Activated CD4-positive, alpha-beta T cell treated with anti-CD3 and anti-CD28 coated beads for 48 hours (primary cell): ENCODE measurements at regions not wholly inside any gene's neighbourhood (a gene's known extent, or its start where the extent isn't known, plus 50 kb on each side); places are given as distances from the start of the nearest gene placed in this dataset.

Source experiments
- DNase-seq: peaks from one replicate; pipeline ENCODE4 v3.0.0-alpha.2; 2020

DNA sequence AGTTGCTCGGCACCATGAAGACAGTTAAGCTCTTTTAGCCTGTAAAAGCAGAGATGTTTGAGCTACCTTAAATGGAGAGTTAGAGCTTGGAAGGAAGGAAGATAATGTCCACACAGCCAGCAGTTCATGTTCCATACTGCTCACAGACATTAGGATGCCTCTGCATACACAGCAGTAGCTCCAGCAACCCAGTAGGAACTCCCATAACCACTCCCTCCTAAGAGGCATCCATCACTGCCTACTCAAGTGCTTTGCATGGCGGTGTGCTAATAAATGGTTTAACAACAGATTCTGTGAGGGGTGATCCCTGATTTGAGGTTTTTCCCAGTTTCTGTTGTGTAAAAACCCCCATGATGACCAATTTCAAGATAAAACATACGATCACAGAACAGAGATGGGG lies 286.4 kb downstream of the HACE1 start:
- DNase-seq: no peak

DNA sequence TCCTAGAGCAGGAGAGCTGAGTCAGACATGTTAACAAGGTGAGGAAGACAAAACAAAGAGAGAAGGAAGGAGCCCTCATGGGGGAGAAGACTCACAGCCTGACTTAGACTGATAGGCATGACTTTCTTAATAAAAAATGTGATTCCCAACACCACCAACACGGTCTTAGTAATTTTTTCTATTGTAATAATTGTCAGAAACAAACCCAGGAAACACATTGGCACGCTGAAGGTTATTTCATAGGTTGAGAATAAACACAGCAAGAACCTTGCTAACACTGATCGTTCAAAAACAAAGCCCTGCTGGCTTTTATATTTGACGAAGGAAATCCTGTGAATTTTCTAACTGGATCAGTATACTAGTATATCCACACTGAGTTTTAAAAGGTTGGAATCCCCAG lies 286.8 kb downstream of the HACE1 start:
- DNase-seq: no peak

DNA sequence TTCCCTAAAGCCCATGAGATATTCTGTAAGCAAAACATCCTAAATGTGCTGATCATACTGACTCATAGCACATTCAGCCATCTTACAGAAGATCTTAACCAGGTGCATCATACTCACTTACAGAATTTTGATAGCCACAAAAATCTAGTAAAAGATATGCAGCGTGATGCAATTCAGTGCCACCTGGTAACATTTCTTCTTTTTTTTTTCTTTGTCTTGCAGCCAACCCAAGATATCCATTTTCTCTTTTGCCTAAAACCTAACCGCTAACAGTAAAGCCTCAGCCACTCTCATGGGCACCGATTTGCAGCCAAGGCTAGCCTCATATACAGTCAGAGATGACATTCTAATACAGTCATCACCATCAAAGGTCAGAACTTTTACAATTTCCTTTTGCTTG lies 293.3 kb downstream of the HACE1 start:
- no peak for DNase-seq

DNA sequence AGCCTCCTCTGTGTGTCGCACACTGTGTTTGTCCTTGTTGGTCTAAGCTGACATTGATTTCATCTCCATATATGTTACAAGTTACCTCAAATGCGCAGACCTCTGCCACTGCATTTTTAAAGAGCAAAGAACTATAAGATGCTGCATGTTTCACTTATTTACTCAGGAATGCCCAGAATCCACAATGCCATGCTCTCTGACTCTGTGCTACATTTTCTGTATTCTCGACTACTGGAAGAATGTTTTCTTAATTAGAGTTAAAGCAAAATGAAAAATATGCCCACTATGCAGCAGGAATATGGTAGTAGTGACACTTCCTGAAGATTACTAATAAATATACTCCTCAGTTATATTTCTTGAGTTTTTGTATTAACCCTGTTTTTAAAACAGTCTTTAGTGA lies 296.4 kb downstream of the HACE1 start:
- no peak for DNase-seq

GRCh38 chr6:104559435-104560202 lies 300.1 kb downstream of the HACE1 start:
- no peak for DNase-seq

- no peak for DNase-seq
These were observed 301.0 kb downstream of the HACE1 start for GRCh38 chr6:104558746-104559145.

- DNase-seq: no peak
These were observed 311.4 kb downstream of the HACE1 start for GRCh38 chr6:104548297-104548696.

GRCh38 chr6:104541411-104541810 lies 318.3 kb downstream of the HACE1 start:
- DNase-seq: no peak

DNA sequence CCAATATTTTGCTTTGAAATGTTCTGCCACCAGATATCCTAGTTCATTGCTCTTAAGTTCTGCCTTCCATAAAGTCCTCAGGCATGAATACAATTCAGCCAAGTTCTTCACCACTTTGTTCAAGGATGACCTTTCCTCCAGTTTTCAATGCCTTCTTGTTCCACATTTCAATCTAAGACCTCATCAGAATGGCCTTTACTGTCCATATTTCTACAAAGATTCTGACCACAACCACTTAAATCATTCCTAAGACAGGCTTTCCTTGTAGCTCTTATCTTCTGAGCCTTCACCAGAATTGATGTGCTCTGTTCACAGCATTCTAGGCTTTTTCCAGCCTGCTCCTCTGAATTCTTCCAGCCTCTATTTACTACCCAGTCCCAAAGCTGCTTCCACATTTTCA lies 319.0 kb downstream of the HACE1 start:
- DNase-seq: no peak

DNA sequence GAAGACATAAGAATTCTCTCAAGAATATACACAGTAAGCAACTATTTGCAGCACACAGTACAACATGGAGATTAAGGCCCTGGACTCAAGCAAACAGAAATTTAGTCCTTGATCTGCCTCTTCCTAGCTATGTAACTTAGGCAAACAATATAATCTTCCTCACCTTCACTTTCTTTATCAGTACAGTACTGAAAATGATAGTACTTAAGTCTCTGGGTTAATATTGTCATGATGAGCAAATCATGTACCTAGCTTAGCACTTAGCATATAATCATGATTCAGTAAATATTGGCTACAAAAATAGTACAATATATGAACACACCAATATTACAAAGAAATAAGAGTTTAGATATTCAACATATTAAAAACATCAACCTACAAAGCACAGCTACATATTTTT lies 320.5 kb downstream of the HACE1 start:
- no peak for DNase-seq

- DNase-seq: no peak
These were observed 321.8 kb downstream of the HACE1 start for GRCh38 chr6:104537872-104538271.

- no peak for DNase-seq
These were observed 322.5 kb downstream of the HACE1 start for GRCh38 chr6:104537180-104537579.

DNA sequence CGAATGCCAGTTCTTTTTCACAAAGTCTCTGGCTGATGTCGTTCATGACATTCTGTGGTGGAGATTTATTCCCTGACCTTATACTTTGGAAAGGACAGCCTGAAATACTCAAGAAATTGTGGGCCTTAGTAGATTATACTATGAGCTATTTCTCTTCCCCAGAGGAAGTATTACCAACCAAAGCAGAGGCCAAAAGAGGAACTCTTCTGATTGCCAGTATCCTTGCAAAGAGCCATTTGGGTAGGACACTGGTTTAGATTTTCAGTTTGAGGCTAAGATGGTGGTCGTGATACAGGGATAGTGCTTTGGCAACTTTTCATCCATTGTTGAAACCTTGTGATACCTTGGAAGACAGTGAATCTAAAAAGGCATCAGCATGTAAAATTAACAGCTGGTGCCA lies 327.3 kb downstream of the HACE1 start:
- DNase-seq: no peak

GRCh38 chr6:104531646-104532045 lies 328.1 kb downstream of the HACE1 start:
- no peak for DNase-seq

DNA sequence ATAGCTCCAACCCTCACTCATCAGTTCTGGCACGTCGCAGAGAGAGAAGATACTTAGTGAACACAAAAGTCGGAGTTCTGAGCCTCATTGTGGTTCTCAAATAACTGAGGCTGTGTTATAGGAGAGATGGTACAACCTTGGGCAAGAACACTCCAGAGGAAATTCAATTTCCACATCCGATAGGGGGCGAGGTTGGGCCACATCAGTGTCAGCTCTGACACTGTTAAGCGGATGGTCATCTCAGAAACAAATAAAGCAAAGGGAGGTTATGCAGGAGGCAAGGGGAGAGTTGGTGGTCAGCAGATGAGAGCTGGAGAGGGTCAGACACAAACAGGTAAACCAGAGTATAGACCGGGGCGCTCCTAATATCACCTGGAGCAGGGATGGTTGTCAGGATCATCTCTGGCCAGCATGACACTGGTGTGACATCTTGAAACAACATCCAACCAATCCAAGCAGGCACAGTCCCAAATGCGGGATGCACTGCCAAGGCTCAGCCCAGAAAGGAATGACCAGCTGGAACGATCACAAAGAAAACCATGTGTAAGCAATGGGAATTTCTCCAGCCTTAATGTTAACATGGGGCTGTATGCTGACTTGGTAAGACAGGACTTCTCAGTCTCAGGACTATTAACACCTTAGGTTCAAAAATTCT lies 331.8 kb downstream of the HACE1 start:
- DNase-seq: peak; percentile 13

DNA sequence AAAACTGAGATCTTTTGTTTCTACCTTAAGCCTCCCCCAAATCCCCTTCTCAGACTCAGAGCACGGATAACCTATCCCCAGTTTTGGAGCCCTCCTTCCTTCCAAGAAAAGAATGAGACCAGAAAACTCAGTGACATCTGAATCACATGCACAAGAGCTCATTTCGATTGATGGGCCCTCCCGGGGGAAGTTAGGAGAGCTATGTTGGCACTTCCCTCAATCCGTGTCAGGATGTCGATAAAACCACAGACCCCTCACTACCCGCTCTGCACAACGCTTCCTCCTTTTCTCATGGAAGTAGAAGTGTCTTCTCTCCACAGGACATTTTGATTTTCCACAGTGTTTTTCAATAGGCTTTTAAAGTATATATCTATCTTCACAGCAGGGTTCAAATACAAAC lies 332.4 kb downstream of the HACE1 start:
- no peak for DNase-seq

DNA sequence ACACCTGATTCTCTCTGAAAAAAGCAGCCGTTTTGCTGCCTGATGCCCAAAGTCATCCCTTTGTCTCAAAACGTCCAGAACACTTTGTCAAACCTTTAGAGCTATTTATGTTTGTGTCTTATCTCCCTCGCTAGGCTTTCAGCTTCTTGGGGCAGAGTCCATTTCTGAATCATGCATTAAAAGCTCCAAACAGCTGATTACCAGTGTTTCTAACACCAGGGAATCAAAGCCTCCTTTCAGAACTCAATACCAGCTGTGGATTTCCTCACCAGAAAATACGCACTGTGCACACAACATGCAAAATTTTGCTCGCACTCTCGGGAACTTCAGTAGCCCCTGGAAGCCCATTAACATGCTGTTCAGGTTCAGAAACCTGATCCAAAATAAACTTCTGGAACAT lies 333.3 kb downstream of the HACE1 start:
- no peak for DNase-seq

- peak; percentile 77 for DNase-seq
These were observed 333.9 kb downstream of the HACE1 start for GRCh38 chr6:104525677-104526322.

- no peak for DNase-seq
These were observed 337.2 kb downstream of the HACE1 start for GRCh38 chr6:104522533-104522932.

- no peak for DNase-seq
These were observed 338.5 kb downstream of the HACE1 start for GRCh38 chr6:104521176-104521575.

DNA sequence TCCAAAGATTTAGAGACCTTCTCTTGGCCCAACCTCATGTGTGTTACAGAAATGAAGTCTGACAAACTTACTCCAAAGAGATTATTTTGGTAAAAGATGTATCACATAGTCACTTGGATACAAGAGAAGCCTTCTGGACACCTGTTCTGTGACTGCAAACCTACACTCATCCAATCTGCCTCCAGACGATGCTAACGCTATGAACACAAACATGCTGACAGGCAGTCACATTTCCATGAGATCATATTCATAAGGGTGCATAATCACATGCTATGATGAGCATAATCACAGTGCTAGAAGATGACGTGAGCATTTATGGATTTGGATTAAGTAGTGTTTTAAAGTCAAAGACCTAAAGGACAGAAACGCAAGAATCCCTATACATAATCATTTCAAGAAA lies 340.2 kb downstream of the HACE1 start:
- no peak for DNase-seq

DNA sequence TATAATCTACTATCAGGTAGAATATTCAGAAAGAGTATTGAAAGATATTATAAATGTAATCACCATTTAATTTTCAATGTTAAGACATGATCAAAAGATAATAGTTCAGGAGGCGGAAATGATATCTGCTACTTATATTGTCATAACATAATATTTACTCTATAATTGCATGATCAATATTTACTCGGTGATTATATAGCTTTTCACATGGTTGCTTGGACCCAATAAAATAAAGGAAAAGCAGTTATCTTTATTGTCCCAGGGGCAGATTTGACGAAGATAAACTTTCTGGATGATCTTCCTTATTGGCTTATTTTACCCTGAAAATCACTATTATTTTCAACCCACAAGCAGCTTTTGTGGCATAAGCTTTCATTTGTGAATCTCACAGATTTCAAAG lies 350.4 kb downstream of the HACE1 start:
- DNase-seq: no peak

DNA sequence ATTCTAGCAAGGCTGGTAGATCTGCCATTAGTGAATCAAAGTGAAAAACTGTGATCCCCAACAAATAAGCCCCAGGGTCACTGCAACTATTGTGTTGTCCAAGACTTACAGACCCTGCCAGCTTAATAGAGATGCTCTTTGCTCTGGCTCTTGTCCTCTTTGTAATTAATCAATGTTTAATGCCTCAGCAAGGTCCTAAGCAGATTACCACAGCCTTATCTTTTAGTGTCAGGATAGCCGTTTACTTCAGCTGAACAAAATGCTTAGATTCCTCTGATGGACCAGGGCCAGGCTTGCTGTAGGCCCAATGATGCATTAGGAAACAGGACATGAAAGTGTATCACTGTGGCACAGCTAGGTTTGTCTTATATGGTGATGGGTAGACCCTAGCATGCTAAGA lies 353.3 kb downstream of the HACE1 start:
- no peak for DNase-seq

- no peak for DNase-seq
These were observed 353.9 kb downstream of the HACE1 start for GRCh38 chr6:104505838-104506237.
